ENCODE measurements at regions not wholly inside any gene's neighbourhood (a gene's known extent, or its start where the extent isn't known, plus 50 kb on each side); places are given as distances from the start of the nearest gene placed in this dataset.

- Histone ChIP-seq H3K27ac (no peak overlapping the region), H3K4me3 (no peak overlapping the region), H3K4me1 (no peaks in the 10 kb centered on the region), H3K36me3 (no peaks in the 10 kb centered on the region), H3K27me3 (no peaks in the 10 kb centered on the region), H3K9me3 (no peaks in the 10 kb centered on the region)
- no peak for DNase-seq
- TF ChIP-seq, protein P1, sequence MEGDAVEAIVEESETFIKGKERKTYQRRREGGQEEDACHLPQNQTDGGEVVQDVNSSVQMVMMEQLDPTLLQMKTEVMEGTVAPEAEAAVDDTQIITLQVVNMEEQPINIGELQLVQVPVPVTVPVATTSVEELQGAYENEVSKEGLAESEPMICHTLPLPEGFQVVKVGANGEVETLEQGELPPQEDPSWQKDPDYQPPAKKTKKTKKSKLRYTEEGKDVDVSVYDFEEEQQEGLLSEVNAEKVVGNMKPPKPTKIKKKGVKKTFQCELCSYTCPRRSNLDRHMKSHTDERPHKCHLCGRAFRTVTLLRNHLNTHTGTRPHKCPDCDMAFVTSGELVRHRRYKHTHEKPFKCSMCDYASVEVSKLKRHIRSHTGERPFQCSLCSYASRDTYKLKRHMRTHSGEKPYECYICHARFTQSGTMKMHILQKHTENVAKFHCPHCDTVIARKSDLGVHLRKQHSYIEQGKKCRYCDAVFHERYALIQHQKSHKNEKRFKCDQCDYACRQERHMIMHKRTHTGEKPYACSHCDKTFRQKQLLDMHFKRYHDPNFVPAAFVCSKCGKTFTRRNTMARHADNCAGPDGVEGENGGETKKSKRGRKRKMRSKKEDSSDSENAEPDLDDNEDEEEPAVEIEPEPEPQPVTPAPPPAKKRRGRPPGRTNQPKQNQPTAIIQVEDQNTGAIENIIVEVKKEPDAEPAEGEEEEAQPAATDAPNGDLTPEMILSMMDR (IDR thresholded peaks at IDR 0.05) = no peak
- TF ChIP-seq POLR2AphosphoS5 (IDR thresholded peaks at IDR 0.05) (no peak), POLR2A (IDR thresholded peaks at IDR 0.05) (no peak), EP300 (IDR thresholded peaks at IDR 0.05) (no peak)
- 21 to 44% methylated on average over 1 of the region's 1 CpG for WGBS, 2 donors
- intact Hi-C loops (cut with DNase I) = no loop called here
These were observed 535.4 kb upstream of the NRSN1 start for GRCh38 chr6:23590498-23591126.

GRCh38 chr6:23591761-23592160 is 534.3 kb upstream of the NRSN1 start:
- Histone ChIP-seq H3K27me3 (no peaks in the 10 kb centered on the region), H3K4me1 (no peaks in the 10 kb centered on the region), H3K4me3 (no peak overlapping the region), H3K9me3 (no peaks in the 10 kb centered on the region), H3K36me3 (no peaks in the 10 kb centered on the region), H3K27ac (no peak overlapping the region)
- no peak for DNase-seq
- 97 to 99% methylated on average over 4 of the region's 4 CpGs for WGBS, 2 donors
- intact Hi-C loops (cut with DNase I) = no loop called here
- no peak for TF ChIP-seq POLR2AphosphoS5 (IDR thresholded peaks at IDR 0.05)
- no peak for TF ChIP-seq POLR2A (IDR thresholded peaks at IDR 0.05)
- TF ChIP-seq, protein P1 (IDR thresholded peaks at IDR 0.05) = no peak
- TF ChIP-seq EP300 (IDR thresholded peaks at IDR 0.05) = no peak

DNA sequence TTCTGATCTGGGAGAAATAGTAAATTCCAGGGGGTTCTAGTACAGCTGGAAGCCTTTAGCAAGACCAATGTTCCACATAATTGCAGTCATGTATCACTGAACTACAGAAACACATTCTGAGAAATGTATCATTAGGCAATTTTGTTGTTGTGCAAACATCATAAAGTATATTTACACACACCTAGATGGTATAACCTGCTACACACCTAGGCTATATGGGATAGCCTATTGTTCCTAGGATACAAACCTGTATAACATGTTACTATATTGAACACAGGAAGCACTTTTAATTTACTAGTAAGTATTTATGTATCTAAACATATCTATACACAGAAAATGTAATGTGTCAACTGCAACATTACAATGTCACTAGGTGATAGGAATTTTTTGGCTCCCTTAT is 525.9 kb upstream of the NRSN1 start:
- H3K27me3 ChIP-seq = no peaks in the 10 kb centered on the region
- intact Hi-C loops (cut with DNase I) = no loop called here
- H3K4me1 ChIP-seq = no peaks in the 10 kb centered on the region
- no peak overlapping the region for H3K27ac ChIP-seq
- no peaks in the 10 kb centered on the region for H3K36me3 ChIP-seq
- H3K4me3 ChIP-seq = no peak overlapping the region
- TF ChIP-seq POLR2A (IDR thresholded peaks at IDR 0.05) (no peak), EP300 (IDR thresholded peaks at IDR 0.05) (no peak), POLR2AphosphoS5 (IDR thresholded peaks at IDR 0.05) (no peak)
- TF ChIP-seq, protein P1 (IDR thresholded peaks at IDR 0.05) = no peak
- no peak for DNase-seq
- peaks cover 0 to 4% (median 0%) of the 10 kb centered on the region in 4 donors for H3K9me3 ChIP-seq

DNA sequence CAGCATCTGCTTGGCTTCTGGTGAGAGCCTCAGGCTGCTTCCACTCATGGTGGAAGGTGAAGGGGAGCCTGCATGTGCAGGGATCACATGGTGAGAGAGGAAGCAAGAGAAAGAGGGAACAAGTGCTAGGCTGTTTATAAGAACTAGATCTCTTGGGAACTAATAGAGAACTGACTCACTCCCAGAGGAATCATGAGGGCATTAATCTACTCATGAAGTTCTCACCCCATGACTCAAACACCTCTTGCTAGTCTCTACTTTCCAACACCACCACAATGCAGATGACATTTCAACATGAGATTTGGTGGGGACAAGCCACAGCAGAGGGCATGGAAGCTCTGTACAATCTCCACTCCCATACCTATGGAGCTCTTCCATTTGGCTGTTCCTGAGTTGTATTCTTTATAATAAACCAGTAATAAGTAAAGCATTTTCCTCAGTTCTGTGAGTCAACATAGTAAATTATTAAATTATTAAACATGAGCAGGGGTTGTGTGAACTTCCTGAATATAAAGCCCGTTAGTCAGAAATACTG is 524.1 kb upstream of the NRSN1 start:
- intact Hi-C loops (cut with DNase I) = no loop called here
- 83 to 86% methylated on average over 1 of the region's 1 CpG for WGBS, 2 donors
- Histone ChIP-seq H3K4me1 (no peaks in the 10 kb centered on the region), H3K9me3 (peaks cover 0 to 4% (median 2%) of the 10 kb centered on the region in 4 donors), H3K27me3 (no peaks in the 10 kb centered on the region), H3K36me3 (no peaks in the 10 kb centered on the region), H3K4me3 (no peak overlapping the region), H3K27ac (no peak overlapping the region)
- DNase-seq = no peak
- TF ChIP-seq EP300 (IDR thresholded peaks at IDR 0.05) (no peak), POLR2AphosphoS5 (IDR thresholded peaks at IDR 0.05) (no peak), POLR2A (IDR thresholded peaks at IDR 0.05) (no peak)
- TF ChIP-seq, protein P1 (IDR thresholded peaks at IDR 0.05) = no peak

Measured in sigmoid colon (tissue), 6 donors.